PC-3 (cell line): ENCODE measurements at regions not wholly inside any gene's neighbourhood (a gene's known extent, or its start where the extent isn't known, plus 50 kb on each side); places are given as distances from the start of the nearest gene placed in this dataset.
"Not testable (repeated sequence)": the region's sequence is repeated elsewhere in the genome, so short reads cannot be mapped to it uniquely, and the experiment has no call there.

ENCODE experiments used
- ATAC-seq: fragments of 200-7000 bp; cut with Tn5 transposase; 2 replicates; pipeline ENCODE4 v1.9.1; 2020; ENCODE audit warnings: mild to moderate bottlenecking, moderate library complexity
- BruUV-seq: library from RNA; stranded (reverse); fragments of 400-500 nt; replicated peaks from 2 replicates; lab custom pipeline; 2021; lab: Mats Ljungman, UMichigan
- CTCF ChIA-PET: fragments of 300-600 bp; sonication (Branson Sonifier 250); formaldehyde crosslinking; loops from one replicate; lab custom pipeline; 2022; ENCODE audit warnings: antibody characterized with exemption; lab: Charles Lee
- POLR2A ChIA-PET: fragments of 300-600 bp; sonication (Branson Sonifier 250); formaldehyde crosslinking; loops from one replicate; lab custom pipeline; 2022; ENCODE audit warnings: antibody characterized with exemption; ENCODE audit not compliant: unreplicated experiment; lab: Charles Lee
- DNase-seq: peaks from one replicate; pipeline ENCODE4 v3.0.0-alpha.2; 2015
- H2AFZ ChIP-seq: fragments of 300-600 bp; sonication (generic); 2 replicates; pipeline ENCODE4 v1.6.0; 2016; ENCODE audit warnings: antibody characterized with exemption, low read length
- H3F3A ChIP-seq: fragments of 300-600 bp; sonication (generic); one replicate; pipeline ENCODE4 v1.6.0; 2017; ENCODE audit warnings: antibody characterized with exemption, low read length, control low read depth, mild to moderate bottlenecking; ENCODE audit not compliant: unreplicated experiment
- H3K27ac ChIP-seq: fragments of 300-600 bp; sonication (generic); 2 replicates; pipeline ENCODE4 v1.5.1; 2016; ENCODE audit warnings: mild to moderate bottlenecking, low read length
- H3K27me3 ChIP-seq: fragments of 300-600 bp; sonication (generic); 2 replicates; pipeline ENCODE4 v1.6.1; 2016; ENCODE audit warnings: low read length, mixed read lengths
- H3K36me3 ChIP-seq: fragments of 300-600 bp; sonication (generic); 2 replicates; pipeline ENCODE4 v1.6.1; 2016; ENCODE audit warnings: low read depth, mixed run types, low read length, mixed read lengths
- H3K4me1 ChIP-seq: fragments of 300-600 bp; sonication (generic); 2 replicates; pipeline ENCODE4 v1.5.1; 2016; ENCODE audit warnings: low read length; ENCODE audit not compliant: insufficient read depth
- H3K4me2 ChIP-seq: fragments of 300-600 bp; sonication (generic); 2 replicates; pipeline ENCODE4 v1.6.0; 2016; ENCODE audit warnings: low read length
- H3K4me3 ChIP-seq: fragments of 300-600 bp; sonication (generic); 2 replicates; pipeline ENCODE4 v1.5.1; 2016; ENCODE audit warnings: mild to moderate bottlenecking, low read length, mixed read lengths
- H3K79me2 ChIP-seq: fragments of 300-600 bp; sonication (generic); 2 replicates; pipeline ENCODE4 v1.6.1; 2017; ENCODE audit warnings: low read length, mixed read lengths
- H3K9ac ChIP-seq: fragments of 300-600 bp; sonication (generic); 2 replicates; pipeline ENCODE4 v1.6.0; 2016; ENCODE audit warnings: mild to moderate bottlenecking, low read length
- H3K9me2 ChIP-seq: fragments of 300-600 bp; sonication (generic); replicated peaks from 2 replicates; pipeline ENCODE4 v1.6.1; 2016; ENCODE audit warnings: mixed run types, low read length, mixed read lengths
- H3K9me3 ChIP-seq: fragments of 300-600 bp; sonication (generic); 2 replicates; pipeline ENCODE4 v1.6.1; 2016; ENCODE audit warnings: low read length, mixed read lengths
- H4K20me1 ChIP-seq: fragments of 300-600 bp; sonication (generic); 2 replicates; pipeline ENCODE4 v1.6.1; 2016; ENCODE audit warnings: low read length, mixed read lengths
- EZH2 ChIP-seq: fragments of 300-600 bp; sonication (generic); IDR thresholded peaks from one replicate; pipeline ENCODE4 v1.6.1; 2017; ENCODE audit warnings: antibody characterized with exemption, mild to moderate bottlenecking, low read length; ENCODE audit not compliant: unreplicated experiment
- EZH2phosphoT487 ChIP-seq: fragments of 300-600 bp; sonication (generic); IDR thresholded peaks from 2 replicates; pipeline ENCODE4 v1.6.1; 2018; ENCODE audit warnings: mild to moderate bottlenecking, antibody characterized with exemption, low read length, borderline replicate concordance
- intact Hi-C: fragments of 100-400 bp; cut with micrococcal nuclease; formaldehyde crosslinking; loops from 2 replicates; pipeline ENCODE4 v1.9.0; 2023
- TF ChIP-seq, protein P1 (sequence below): fragments of 300-600 bp; sonication (generic); conservative IDR thresholded peaks from 2 replicates; pipeline ENCODE4 v1.5.1; 2017; ENCODE audit warnings: antibody characterized with exemption, low read depth, mild to moderate bottlenecking, low read length

DNA sequence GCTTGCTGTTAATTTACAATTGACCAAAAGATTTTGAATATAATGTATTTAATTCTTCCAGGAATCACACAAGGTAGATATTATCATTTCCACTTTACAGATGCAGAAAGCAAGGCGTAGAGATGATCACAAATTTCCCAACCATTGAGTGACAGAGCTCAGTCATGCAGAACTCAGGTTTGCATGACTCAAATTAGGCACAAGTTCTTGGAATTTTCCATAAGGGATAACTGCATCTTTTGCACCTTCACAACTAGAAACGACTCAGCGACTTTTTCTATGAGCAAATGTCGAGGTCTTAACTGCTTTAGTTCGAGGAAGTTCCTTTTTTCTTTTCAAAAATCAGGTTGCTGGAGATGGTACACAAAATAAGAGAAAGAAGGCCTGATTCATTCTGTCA, 265.5 kb upstream of the PAPPA start:
- no peaks in the 10 kb centered on the region for H4K20me1 ChIP-seq
- intact Hi-C loops = loop anchor here (10.0 kb wide), 1 partner anchor 607 kb away; no protein-coding TSS in a partner anchor
- no peak overlapping the region for H3K27ac ChIP-seq
- H3K4me1 ChIP-seq = peaks cover 13% of the 10 kb centered on the region
- H3F3A ChIP-seq = no peaks in the 10 kb centered on the region
- TF ChIP-seq EZH2phosphoT487 (no peak), EZH2 (no peak)
- TF ChIP-seq, protein P1, sequence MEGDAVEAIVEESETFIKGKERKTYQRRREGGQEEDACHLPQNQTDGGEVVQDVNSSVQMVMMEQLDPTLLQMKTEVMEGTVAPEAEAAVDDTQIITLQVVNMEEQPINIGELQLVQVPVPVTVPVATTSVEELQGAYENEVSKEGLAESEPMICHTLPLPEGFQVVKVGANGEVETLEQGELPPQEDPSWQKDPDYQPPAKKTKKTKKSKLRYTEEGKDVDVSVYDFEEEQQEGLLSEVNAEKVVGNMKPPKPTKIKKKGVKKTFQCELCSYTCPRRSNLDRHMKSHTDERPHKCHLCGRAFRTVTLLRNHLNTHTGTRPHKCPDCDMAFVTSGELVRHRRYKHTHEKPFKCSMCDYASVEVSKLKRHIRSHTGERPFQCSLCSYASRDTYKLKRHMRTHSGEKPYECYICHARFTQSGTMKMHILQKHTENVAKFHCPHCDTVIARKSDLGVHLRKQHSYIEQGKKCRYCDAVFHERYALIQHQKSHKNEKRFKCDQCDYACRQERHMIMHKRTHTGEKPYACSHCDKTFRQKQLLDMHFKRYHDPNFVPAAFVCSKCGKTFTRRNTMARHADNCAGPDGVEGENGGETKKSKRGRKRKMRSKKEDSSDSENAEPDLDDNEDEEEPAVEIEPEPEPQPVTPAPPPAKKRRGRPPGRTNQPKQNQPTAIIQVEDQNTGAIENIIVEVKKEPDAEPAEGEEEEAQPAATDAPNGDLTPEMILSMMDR = no peak
- no peaks in the 10 kb centered on the region for H3K36me3 ChIP-seq
- no peaks in the 10 kb centered on the region for H3K9me3 ChIP-seq
- no peaks in the 10 kb centered on the region for H3K9me2 ChIP-seq
- no peak overlapping the region for H3K4me2 ChIP-seq
- no peak overlapping the region for H3K4me3 ChIP-seq
- no peaks in the 10 kb centered on the region for H3K27me3 ChIP-seq
- H2AFZ ChIP-seq = no peak overlapping the region
- no TSS peak for BruUV-seq
- DNase-seq (peak; percentile 7), ATAC-seq (no peak)
- ChIA-PET POLR2A (no interaction called here), CTCF (no interaction called here)
- H3K9ac ChIP-seq = no peak overlapping the region
- no peaks in the 10 kb centered on the region for H3K79me2 ChIP-seq

DNA sequence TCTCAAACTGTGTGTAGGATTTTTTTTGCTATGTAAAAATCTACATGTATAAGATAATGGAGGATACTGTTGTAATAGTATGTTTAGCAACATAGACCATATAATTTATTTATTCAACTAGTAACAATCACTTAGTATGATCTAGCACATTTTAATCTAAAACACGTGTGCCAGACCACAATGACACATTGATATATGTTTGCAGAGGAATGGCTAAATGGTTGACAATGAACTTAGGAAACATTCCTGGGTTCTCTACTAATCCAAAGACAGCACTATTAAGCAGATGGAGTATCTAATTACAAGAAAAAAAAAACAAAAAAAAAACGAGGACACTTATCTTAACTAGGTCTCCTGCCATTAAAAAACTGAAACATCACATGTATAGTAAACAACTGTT, 261.7 kb upstream of the PAPPA start:
- TF ChIP-seq EZH2 (no peak), EZH2phosphoT487 (no peak)
- TF ChIP-seq, protein P1 = no peak
- peaks cover 13% of the 10 kb centered on the region for H3K4me1 ChIP-seq
- no peaks in the 10 kb centered on the region for H3F3A ChIP-seq
- H3K27me3 ChIP-seq = no peaks in the 10 kb centered on the region
- H3K9me3 ChIP-seq = no peaks in the 10 kb centered on the region
- no peak overlapping the region for H3K4me3 ChIP-seq
- H4K20me1 ChIP-seq = no peaks in the 10 kb centered on the region
- POLR2A ChIA-PET = no interaction called here
- no peak overlapping the region for H2AFZ ChIP-seq
- no peaks in the 10 kb centered on the region for H3K9me2 ChIP-seq
- BruUV-seq = no TSS peak
- no peak overlapping the region for H3K4me2 ChIP-seq
- ATAC-seq = peak; percentile 24
- peak; percentile 59 for DNase-seq
- no peaks in the 10 kb centered on the region for H3K79me2 ChIP-seq
- intact Hi-C loops = no loop called here
- H3K27ac ChIP-seq = no peak overlapping the region
- H3K9ac ChIP-seq = no peak overlapping the region
- CTCF ChIA-PET = no interaction called here
- H3K36me3 ChIP-seq = no peaks in the 10 kb centered on the region

DNA sequence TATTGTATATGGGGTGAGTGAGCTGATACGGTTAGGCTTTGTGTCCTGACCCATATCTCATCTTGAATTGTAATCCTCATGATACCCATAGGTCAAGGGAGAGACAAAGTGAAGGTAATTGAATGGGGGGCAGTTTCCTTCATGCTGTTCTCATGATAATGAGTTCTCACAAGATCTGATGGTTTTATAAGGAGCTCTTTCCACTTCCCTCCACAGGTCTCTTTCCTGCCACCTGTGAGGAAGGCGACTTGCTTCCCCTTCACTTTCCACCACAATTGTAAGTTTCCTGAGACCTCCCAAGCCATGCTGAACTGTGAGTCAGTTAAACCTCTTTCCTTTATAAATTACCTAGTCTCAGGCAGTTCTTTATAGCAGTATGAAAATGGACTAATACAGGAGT, 255.1 kb upstream of the PAPPA start:
- H3K4me2 ChIP-seq, H3K4me3 ChIP-seq, H3K9me2 ChIP-seq, DNase-seq, H2AFZ ChIP-seq, BruUV-seq, ATAC-seq, H3K9me3 ChIP-seq, intact Hi-C loops, H3F3A ChIP-seq, H3K27me3 ChIP-seq, H3K9ac ChIP-seq, H3K27ac ChIP-seq, H4K20me1 ChIP-seq, H3K79me2 ChIP-seq, CTCF ChIA-PET, H3K4me1 ChIP-seq, H3K36me3 ChIP-seq: not testable (repeated sequence)
- POLR2A ChIA-PET = interaction anchor here (0.7 kb wide), 1 partner anchor 899 kb away, joined by 3 read pairs; no protein-coding TSS in a partner anchor
